Right lobe of liver (tissue), 6 donors: ENCODE measurements at regions not wholly inside any gene's neighbourhood (a gene's known extent, or its start where the extent isn't known, plus 50 kb on each side); places are given as distances from the start of the nearest gene placed in this dataset.

Experiments used
- ATAC-seq, 4 donors: fragments of 200-7000 bp; cut with Tn5 transposase; one replicate each; pipeline ENCODE4 v1.9.1; 2020; ENCODE audit warnings: mild to moderate bottlenecking in 4 of 4, moderate library complexity in 4 of 4
- DNase-seq, 3 donors: peaks; one replicate each; pipeline ENCODE4 v3.0.0-alpha.2; 2020
- H3K27ac ChIP-seq, 3 donors: fragments of 200-600 bp; one replicate each; pipeline ENCODE4 v1.8.0; 2022
- H3K27me3 ChIP-seq, 2 donors: fragments of 200-600 bp; one replicate each; pipeline ENCODE4 v1.8.0; 2022
- H3K36me3 ChIP-seq, 4 donors: fragments of 200-600 bp; sonication (generic) in 1 of 4; one replicate each; pipeline versions ENCODE4 v1.5.1 to v1.8.0; 2017 to 2022; ENCODE audit warnings: control low read depth in 1 of 4
- H3K4me1 ChIP-seq, 4 donors: fragments of 200-600 bp; sonication (generic) in 1 of 4; one replicate each; pipeline versions ENCODE4 v1.5.1 to v1.8.0; 2017 to 2022; ENCODE audit warnings: control low read depth in 1 of 4
- H3K4me3 ChIP-seq, 3 donors: fragments of 200-600 bp; one replicate each; pipeline ENCODE4 v1.8.0; 2022
- H3K9me3 ChIP-seq, 4 donors: fragments of 200-600 bp; sonication (generic) in 1 of 4; one replicate each; pipeline versions ENCODE4 v1.5.1 to v1.8.0; 2017 to 2022; ENCODE audit warnings: control low read depth in 1 of 4
- POLR2A ChIP-seq: fragments of 450-650 bp; IDR thresholded peaks from one replicate; pipeline ENCODE4 v1.6.1; 2017; ENCODE audit warnings: antibody characterized with exemption, mild to moderate bottlenecking
- WGBS: methylation state at CpG from one replicate; pipeline ENCODE4 v1.1.6; 2018; ENCODE audit warnings: low coverage, low lambda C conversion rate; ENCODE audit not compliant: insufficient coverage; ENCODE audit errors: missing lambda C conversion rate; 5-methylcytosine and 5-hydroxymethylcytosine counted together
- intact Hi-C, 2 donors: fragments of 100-400 bp; cut with DNase I; formaldehyde crosslinking; loops; one replicate each; pipeline versions ENCODE4 v1.11.2 to v1.14.1; 2022
- TF ChIP-seq, protein P1 (sequence below), 4 donors: fragments of 200-600 bp in 3 of 4; fragments of 450-650 bp in 1 of 4; IDR thresholded peaks; one replicate each; pipeline versions ENCODE4 v1.5.1 to v1.8.0; 2016 to 2022; ENCODE audit warnings: antibody characterized with exemption in 4 of 4, mild to moderate bottlenecking in 2 of 4
- donor health status: DM: no; HTN: yes; CAD: no.
- donor health status: DM: no; HTN: no; CAD: no.
- donor health status: DM: no; HTN: no; CAD: no.
- donor health status: DM: no; HTN: yes; CAD: no.
- donor health status: DM: no; HTN: yes; CAD: no.

DNA sequence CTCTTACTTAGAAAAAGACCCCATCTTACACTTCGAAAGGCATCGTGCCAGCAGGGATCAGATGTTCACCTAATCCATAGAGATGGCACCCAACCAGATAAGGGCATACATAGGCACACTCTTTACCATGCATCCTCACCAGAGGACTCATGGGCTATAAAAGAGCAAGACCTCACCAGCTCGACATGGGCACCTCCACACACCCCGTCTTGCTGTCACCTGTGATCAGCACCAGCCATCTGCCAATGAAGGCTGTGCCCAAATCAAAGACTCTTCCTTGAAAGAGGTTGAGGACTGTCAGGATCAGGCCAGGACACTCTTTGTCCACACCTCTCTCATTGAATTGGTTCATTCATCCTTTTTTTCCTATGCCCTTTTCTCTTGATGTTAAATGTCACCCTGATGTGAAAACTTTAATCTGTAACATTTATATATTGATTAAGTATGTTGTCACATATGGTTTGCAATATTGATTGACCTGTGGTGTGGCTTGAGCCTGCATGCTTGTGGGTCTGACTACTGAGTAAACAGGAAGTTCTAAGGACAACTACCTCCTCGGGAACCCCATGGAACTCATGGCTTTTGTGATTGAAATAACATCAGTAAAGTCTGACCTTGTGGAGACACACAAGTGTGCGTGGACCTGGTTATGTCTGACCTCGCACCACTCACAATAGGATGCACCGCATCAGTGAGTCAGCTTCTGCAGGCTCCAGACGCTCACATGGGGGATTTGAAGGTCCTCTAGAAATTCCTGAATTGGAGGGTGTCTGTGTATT lies 75.5 kb downstream of the HTR5A start:
- DNase-seq, result no peak
- 50% methylated on average over 9 of the region's 9 CpGs for WGBS
- no peak for ATAC-seq

DNA sequence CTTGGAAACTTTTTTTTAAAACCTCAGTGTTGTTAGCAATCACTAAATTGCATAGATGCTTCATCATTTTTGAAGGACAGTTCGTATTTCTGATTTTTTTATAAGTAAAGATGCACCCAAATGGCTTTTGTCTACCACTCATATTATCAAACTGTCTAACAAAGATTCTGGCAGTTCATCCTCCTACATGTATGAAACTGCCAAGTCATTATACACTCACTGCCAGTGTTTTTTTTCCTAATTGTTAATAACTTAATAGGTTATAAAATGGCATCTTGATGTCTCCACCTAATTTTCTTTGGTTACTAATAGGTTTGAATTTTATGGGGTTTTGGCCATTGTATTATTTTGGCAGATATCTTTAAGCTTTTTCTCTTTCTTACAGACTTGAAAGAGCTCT lies 77.0 kb downstream of the HTR5A start:
- Histone ChIP-seq H3K27me3 (no peaks in the 10 kb centered on the region), H3K9me3 (no peaks in the 10 kb centered on the region), H3K4me3 (no peak overlapping the region), H3K27ac (no peak overlapping the region), H3K4me1 (no peaks in the 10 kb centered on the region), H3K36me3 (no peaks in the 10 kb centered on the region)
- no peak for TF ChIP-seq POLR2A
- TF ChIP-seq, protein P1, sequence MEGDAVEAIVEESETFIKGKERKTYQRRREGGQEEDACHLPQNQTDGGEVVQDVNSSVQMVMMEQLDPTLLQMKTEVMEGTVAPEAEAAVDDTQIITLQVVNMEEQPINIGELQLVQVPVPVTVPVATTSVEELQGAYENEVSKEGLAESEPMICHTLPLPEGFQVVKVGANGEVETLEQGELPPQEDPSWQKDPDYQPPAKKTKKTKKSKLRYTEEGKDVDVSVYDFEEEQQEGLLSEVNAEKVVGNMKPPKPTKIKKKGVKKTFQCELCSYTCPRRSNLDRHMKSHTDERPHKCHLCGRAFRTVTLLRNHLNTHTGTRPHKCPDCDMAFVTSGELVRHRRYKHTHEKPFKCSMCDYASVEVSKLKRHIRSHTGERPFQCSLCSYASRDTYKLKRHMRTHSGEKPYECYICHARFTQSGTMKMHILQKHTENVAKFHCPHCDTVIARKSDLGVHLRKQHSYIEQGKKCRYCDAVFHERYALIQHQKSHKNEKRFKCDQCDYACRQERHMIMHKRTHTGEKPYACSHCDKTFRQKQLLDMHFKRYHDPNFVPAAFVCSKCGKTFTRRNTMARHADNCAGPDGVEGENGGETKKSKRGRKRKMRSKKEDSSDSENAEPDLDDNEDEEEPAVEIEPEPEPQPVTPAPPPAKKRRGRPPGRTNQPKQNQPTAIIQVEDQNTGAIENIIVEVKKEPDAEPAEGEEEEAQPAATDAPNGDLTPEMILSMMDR (IDR thresholded peaks at IDR 0.05), result no peak
- ATAC-seq (no peak), DNase-seq (no peak)
- intact Hi-C loops, result no loop called here
- WGBS, result 31% methylated on average over 1 of the region's 1 CpG

More for the DNA sequence above, 75.5 kb downstream of the HTR5A start:
- Histone ChIP-seq H3K27ac (no peak overlapping the region), H3K4me1 (no peaks in the 10 kb centered on the region), H3K9me3 (no peaks in the 10 kb centered on the region), H3K36me3 (no peaks in the 10 kb centered on the region), H3K4me3 (no peak overlapping the region), H3K27me3 (no peaks in the 10 kb centered on the region)
- intact Hi-C loops, result no loop called here
- TF ChIP-seq POLR2A, result no peak
- TF ChIP-seq, protein P1 (IDR thresholded peaks at IDR 0.05), result no peak

GRCh38 chr7:155147624-155148023 lies 77.5 kb downstream of the HTR5A start:
- Histone ChIP-seq H3K27ac (no peak overlapping the region), H3K4me1 (no peaks in the 10 kb centered on the region), H3K27me3 (no peaks in the 10 kb centered on the region), H3K4me3 (no peak overlapping the region), H3K36me3 (no peaks in the 10 kb centered on the region), H3K9me3 (no peaks in the 10 kb centered on the region)
- DNase-seq (no peak), ATAC-seq (no peak)
- 33% methylated on average over 1 of the region's 2 CpGs for WGBS
- intact Hi-C loops, result no loop called here
- TF ChIP-seq, protein P1 (IDR thresholded peaks at IDR 0.05), result no peak
- TF ChIP-seq POLR2A, result no peak

DNA sequence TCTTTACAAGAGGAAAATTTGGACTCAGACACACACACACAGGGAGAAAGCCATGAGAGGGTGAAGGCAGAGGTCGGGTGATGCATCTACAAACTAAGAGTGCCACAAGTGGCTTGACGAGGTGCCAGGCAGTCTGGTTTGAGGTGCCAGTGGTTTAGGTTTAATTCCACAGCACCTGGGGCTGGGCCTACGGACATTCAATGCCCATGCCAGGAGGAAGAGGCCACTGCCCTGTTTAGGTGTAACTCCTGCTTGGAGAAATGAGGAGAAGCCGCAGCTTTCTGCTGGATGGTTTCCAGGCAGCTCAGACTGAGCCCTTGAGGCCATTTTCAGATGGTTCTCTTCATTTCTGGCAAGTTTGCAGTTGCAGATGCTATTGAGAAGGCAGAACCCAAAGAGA lies 83.6 kb downstream of the HTR5A start:
- TF ChIP-seq POLR2A, result no peak
- TF ChIP-seq, protein P1 (IDR thresholded peaks at IDR 0.05), result no peak
- no peak for DNase-seq

More for the DNA sequence above, 83.6 kb downstream of the HTR5A start:
- ATAC-seq, result no peak
- intact Hi-C loops, result no loop called here
- WGBS, result 10% methylated on average over 2 of the region's 4 CpGs
- Histone ChIP-seq H3K27me3 (no peaks in the 10 kb centered on the region), H3K9me3 (no peaks in the 10 kb centered on the region), H3K27ac (no peak overlapping the region), H3K4me1 (no peaks in the 10 kb centered on the region), H3K36me3 (no peaks in the 10 kb centered on the region), H3K4me3 (no peak overlapping the region)
